WI38 (cell line): ENCODE measurements at regions not wholly inside any gene's neighbourhood (a gene's known extent, or its start where the extent isn't known, plus 50 kb on each side); places are given as distances from the start of the nearest gene placed in this dataset.

ENCODE experiments used
- H3K4me3 ChIP-seq: 2 replicates; pipeline ENCODE4 v1.5.1; 2011; ENCODE audit warnings: low read depth, mild to moderate bottlenecking, control low read depth, low read length
- TF ChIP-seq, protein P1 (sequence below): IDR thresholded peaks from 2 replicates; pipeline ENCODE4 v1.5.1; 2012; ENCODE audit warnings: low read depth, mild to moderate bottlenecking, control low read depth, low read length

GRCh38 chr5:167777746-167778145 is 513.7 kb upstream of the WWC1 start:
- H3K4me3 ChIP-seq, result no peak overlapping the region
- TF ChIP-seq, protein P1, sequence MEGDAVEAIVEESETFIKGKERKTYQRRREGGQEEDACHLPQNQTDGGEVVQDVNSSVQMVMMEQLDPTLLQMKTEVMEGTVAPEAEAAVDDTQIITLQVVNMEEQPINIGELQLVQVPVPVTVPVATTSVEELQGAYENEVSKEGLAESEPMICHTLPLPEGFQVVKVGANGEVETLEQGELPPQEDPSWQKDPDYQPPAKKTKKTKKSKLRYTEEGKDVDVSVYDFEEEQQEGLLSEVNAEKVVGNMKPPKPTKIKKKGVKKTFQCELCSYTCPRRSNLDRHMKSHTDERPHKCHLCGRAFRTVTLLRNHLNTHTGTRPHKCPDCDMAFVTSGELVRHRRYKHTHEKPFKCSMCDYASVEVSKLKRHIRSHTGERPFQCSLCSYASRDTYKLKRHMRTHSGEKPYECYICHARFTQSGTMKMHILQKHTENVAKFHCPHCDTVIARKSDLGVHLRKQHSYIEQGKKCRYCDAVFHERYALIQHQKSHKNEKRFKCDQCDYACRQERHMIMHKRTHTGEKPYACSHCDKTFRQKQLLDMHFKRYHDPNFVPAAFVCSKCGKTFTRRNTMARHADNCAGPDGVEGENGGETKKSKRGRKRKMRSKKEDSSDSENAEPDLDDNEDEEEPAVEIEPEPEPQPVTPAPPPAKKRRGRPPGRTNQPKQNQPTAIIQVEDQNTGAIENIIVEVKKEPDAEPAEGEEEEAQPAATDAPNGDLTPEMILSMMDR, result no peak

- H3K4me3 ChIP-seq, result no peak overlapping the region
- TF ChIP-seq, protein P1, result no peak
Observed at GRCh38 chr5:167778228-167778627, 513.2 kb upstream of the WWC1 start.

- no peak overlapping the region for H3K4me3 ChIP-seq
- TF ChIP-seq, protein P1, result no peak
Observed at GRCh38 chr5:167779644-167780043, 511.8 kb upstream of the WWC1 start.

DNA sequence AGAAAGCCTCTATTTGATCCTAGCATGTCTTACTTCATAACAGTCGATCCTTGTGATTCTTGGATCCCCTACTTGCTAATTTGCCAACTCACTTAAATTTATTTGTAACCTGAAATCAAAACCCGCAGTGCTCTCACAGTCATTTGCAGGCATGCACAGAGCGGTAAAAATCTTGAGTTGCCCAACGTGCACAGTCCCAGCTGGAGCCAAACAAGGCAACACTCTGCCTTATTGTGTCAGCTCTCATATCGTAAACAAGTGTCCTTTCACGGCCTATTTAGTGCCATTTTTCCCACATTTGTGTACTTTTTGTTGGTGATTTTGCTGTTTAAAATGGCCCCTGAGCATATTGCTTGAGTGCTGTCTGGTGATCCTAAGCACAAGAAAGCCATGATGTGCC is 511.3 kb upstream of the WWC1 start:
- TF ChIP-seq, protein P1, result no peak
- no peak overlapping the region for H3K4me3 ChIP-seq

DNA sequence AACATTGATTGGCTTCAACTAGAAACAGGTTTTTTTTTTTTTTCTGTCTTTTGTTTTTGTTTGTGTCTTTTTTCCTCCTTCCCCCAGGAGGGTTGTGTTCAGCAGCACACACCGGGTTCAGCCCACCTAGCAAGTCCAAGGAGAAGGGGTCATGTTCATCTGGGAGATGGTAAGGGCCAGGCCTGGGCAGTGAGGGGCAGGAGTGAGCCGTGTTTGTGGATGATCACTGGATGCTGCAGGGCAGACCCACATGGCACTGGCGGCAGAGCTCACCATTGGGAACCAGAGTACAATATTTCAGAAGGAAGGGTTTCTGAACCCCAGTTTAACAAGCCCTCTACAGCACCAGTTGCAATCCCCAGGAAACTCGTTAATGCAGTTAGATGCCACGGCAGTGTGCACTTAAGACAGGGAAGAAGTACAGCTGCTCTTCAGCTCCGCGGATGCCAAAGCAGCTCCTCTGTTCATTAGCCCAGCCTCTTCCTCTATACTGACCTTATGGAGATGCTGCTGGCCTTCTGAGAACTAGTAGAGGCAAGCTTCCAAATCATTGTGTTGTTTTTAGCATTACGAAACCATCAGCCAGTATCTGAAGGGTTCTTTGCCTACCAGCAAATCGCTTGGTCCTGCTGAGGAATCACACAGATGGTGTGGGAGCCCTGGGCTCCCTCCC is 508.2 kb upstream of the WWC1 start:
- H3K4me3 ChIP-seq, result no peak overlapping the region
- TF ChIP-seq, protein P1, result no peak

DNA sequence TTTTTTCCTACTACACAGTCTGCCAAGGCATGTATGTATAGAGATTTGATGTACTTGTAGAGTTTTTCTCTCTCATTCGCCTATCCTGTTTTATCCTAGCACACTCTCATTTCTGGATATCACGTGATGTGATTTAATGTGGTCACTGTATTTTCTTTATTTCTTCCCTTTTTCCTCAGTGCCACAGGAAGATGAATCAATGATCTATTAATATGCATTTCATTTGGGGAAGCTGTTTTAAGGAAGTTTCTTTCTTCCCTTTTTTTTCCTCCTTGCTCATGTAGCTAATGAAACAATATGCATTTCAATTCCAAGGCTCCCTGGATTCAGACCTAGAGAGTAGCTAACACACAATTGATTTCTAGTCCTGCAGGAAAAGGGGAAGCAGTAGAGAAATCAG is 506.3 kb upstream of the WWC1 start:
- TF ChIP-seq, protein P1, result no peak
- no peak overlapping the region for H3K4me3 ChIP-seq

DNA sequence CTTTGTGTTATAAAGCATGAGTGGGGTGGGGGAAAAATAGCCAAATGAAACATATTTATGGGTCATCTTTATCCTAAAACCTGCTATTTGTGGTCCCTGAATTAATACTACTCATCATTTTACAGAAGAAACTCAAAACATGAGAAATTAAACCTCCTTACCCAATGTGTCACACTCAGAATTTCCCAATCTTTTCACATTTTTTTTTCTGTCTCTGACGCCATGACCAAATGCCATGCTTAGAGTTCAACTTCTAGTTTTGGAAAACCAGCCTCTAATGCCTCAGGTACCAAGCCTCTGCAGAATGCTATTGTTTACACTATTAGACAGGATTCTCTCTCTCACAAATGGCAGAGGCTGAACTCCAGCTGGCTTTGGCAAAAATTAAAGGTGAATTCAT is 505.5 kb upstream of the WWC1 start:
- H3K4me3 ChIP-seq, result no peak overlapping the region
- TF ChIP-seq, protein P1, result no peak
